ENCODE measurements at regions not wholly inside any gene's neighbourhood (a gene's known extent, or its start where the extent isn't known, plus 50 kb on each side); places are given as distances from the start of the nearest gene placed in this dataset.

DNA sequence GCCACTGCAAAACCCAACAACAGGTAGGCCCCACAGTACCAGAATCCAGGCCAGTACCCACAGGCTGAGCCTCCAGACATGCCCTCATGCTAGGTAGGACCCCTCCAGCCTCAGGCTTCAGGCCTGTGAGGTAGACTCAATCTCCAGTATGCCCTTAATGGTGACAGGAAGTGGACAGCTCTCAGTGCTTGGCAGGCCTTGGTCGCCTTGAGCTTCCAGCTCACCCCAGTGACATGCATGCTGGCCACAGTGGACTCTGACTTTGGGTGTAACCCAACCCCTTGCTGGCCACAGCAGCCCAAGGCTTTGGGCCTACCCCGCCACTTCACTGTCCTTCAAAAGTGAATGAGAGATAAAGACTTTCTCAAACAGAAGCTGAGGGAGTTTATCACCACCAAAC is 324.2 kb downstream of the ANTXR2 start:
- intact Hi-C loops (cut with micrococcal nuclease) = no loop called here
- no peak overlapping the region for H2AFZ ChIP-seq (ENCODE audit: low read depth, low read length)
- ChIA-PET POLR2A (no interaction called here), CTCF (no interaction called here)
- H3K4me1 ChIP-seq (ENCODE audit: control insufficient read depth, extremely low read depth, insufficient read depth, low read length) = no peaks in the 10 kb centered on the region
- no peak overlapping the region for H3K4me3 ChIP-seq (replicated peaks in 1 of 3; ENCODE audit: insufficient read depth in 1 of 3, low read depth in 1 of 3, low read length in 3 of 3)
- H4K20me1 ChIP-seq (replicated peaks; ENCODE audit: control insufficient read depth, extremely low read depth, insufficient read depth, low read length) = no peaks in the 10 kb centered on the region
- no peak overlapping the region for H3K4me2 ChIP-seq (ENCODE audit: insufficient read depth, low read length)
- no peak for TF ChIP-seq EZH2 (IDR thresholded peaks at IDR 0.05; ENCODE audit: borderline replicate concordance, low read depth, low read length, severe bottlenecking)
- no peak for TF ChIP-seq GATA2 (IDR thresholded peaks at IDR 0.05; ENCODE audit: insufficient read depth, insufficient read length, low read depth, low read length)
- TF ChIP-seq, protein P1, sequence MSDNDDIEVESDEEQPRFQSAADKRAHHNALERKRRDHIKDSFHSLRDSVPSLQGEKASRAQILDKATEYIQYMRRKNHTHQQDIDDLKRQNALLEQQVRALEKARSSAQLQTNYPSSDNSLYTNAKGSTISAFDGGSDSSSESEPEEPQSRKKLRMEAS (IDR thresholded peaks at IDR 0.05; ENCODE audit: insufficient read depth, insufficient read length) = no peak
- TF ChIP-seq, protein P2, sequence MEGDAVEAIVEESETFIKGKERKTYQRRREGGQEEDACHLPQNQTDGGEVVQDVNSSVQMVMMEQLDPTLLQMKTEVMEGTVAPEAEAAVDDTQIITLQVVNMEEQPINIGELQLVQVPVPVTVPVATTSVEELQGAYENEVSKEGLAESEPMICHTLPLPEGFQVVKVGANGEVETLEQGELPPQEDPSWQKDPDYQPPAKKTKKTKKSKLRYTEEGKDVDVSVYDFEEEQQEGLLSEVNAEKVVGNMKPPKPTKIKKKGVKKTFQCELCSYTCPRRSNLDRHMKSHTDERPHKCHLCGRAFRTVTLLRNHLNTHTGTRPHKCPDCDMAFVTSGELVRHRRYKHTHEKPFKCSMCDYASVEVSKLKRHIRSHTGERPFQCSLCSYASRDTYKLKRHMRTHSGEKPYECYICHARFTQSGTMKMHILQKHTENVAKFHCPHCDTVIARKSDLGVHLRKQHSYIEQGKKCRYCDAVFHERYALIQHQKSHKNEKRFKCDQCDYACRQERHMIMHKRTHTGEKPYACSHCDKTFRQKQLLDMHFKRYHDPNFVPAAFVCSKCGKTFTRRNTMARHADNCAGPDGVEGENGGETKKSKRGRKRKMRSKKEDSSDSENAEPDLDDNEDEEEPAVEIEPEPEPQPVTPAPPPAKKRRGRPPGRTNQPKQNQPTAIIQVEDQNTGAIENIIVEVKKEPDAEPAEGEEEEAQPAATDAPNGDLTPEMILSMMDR (IDR thresholded peaks at IDR 0.05; ENCODE audit: extremely low read depth in 1 of 2, insufficient read depth in 1 of 2, low read depth in 1 of 2, low read length in 2 of 2) = no peak
- TF ChIP-seq POLR2AphosphoS5 (IDR thresholded peaks at IDR 0.05; ENCODE audit: insufficient read depth, low read depth, low read length) = no peak
- TF ChIP-seq JUN (IDR thresholded peaks at IDR 0.05; ENCODE audit: borderline replicate concordance, insufficient read depth, insufficient read length, low read depth) = no peak
- TF ChIP-seq POLR2A (IDR thresholded peaks at IDR 0.05; ENCODE audit: low read depth, low read length) = no peak
- TF ChIP-seq MYC (IDR thresholded peaks at IDR 0.05; ENCODE audit: low read depth, low read length) = no peak
- no peak for TF ChIP-seq FOS (IDR thresholded peaks at IDR 0.05; ENCODE audit: borderline replicate concordance, insufficient read depth, low read length)
- no peaks in the 10 kb centered on the region for H3K79me2 ChIP-seq (ENCODE audit: control insufficient read depth, insufficient read depth, low read length)
- H3K27me3 ChIP-seq (ENCODE audit: control insufficient read depth in 2 of 2, insufficient read depth in 2 of 2, low read length in 2 of 2) = peaks cover 0 to 2% of the 10 kb centered on the region in 2 experiments
- no peaks in the 10 kb centered on the region for H3K9me1 ChIP-seq (replicated peaks; ENCODE audit: control insufficient read depth, extremely low read depth, insufficient read depth, low read length)
- no peaks in the 10 kb centered on the region for H3K9me3 ChIP-seq (replicated peaks; ENCODE audit: control insufficient read depth, insufficient read depth, low read length)
- dilution Hi-C loops (cut with MboI; ENCODE audit: extremely low pct_ligation_motif_present, low sequenced_read_pairs) = no loop called here
- FAIRE-seq (no peak), DNase-seq (ENCODE audit: low read depth, low spot score) (no peak)
- no peak overlapping the region for H3K9ac ChIP-seq (replicated peaks; ENCODE audit: extremely low read depth, insufficient read depth, low read length)
- H3K27ac ChIP-seq (ENCODE audit: insufficient read depth, low read depth, low read length) = no peak overlapping the region
- H3K36me3 ChIP-seq (ENCODE audit: control insufficient read depth in 2 of 2, extremely low read depth in 1 of 2, insufficient read depth in 2 of 2, low read length in 2 of 2) = no peaks in the 10 kb centered on the region
- BruUV-seq (replicated peaks) = no TSS peak
